ENCODE measurements at regions not wholly inside any gene's neighbourhood (a gene's known extent, or its start where the extent isn't known, plus 50 kb on each side); places are given as distances from the start of the nearest gene placed in this dataset.

DNA sequence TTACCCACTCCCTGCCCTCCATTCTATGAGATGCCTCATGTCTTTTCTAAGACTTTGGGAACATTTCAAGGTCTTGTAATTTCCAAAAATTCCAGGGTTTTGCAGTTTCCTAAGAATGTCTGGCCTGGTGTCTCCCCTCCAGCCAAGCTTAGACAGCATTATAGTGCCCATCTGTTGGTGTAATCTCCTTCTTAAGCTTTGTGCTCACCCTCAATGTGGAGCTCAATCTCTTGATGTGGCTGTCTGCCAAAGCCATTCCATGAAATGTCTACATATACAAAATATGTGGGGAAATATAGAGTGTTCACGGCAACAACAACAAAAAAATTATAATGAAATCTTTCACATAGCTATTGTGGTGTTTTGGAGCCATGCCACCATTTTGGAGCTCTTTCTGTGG, 558.4 kb downstream of the PIK3C3 start:
- TF ChIP-seq POLR2AphosphoS5 (IDR thresholded peaks at IDR 0.05; ENCODE audit: low read depth, low read length): no peak
- TF ChIP-seq POLR2A (IDR thresholded peaks at IDR 0.05; ENCODE audit: low read depth, low read length): no peak

All from GM12892 (cell line).